ENCODE measurements at regions not wholly inside any gene's neighbourhood (a gene's known extent, or its start where the extent isn't known, plus 50 kb on each side); places are given as distances from the start of the nearest gene placed in this dataset.

- TF ChIP-seq CTCF (IDR thresholded peaks at IDR 0.05; ENCODE audit: insufficient read depth, low read length, poor library complexity, severe bottlenecking) (no peak), EZH2phosphoT487 (conservative IDR thresholded peaks at IDR 0.05; ENCODE audit: low read length) (no peak)
- Histone ChIP-seq H3K27me3 (ENCODE audit: low read length) (no peaks in the 10 kb centered on the region), H3F3A (ENCODE audit: insufficient read depth) (no peaks in the 10 kb centered on the region), H3K9me3 (ENCODE audit: insufficient read depth, low read length) (no peaks in the 10 kb centered on the region), H3K9me2 (replicated peaks; ENCODE audit: insufficient read depth, low read length) (no peaks in the 10 kb centered on the region), H3K4me3 (ENCODE audit: insufficient read depth, low read length, poor library complexity, severe bottlenecking) (no peak overlapping the region), H3K27ac (ENCODE audit: low read depth, low read length) (no peak overlapping the region), H3K36me3 (ENCODE audit: low read length) (no peaks in the 10 kb centered on the region), H3K79me2 (ENCODE audit: insufficient read depth, low read length) (no peaks in the 10 kb centered on the region), H3K9ac (ENCODE audit: low read length) (no peak overlapping the region), H3K4me2 (ENCODE audit: low read depth, low read length, poor library complexity, severe bottlenecking) (no peak overlapping the region), H2AFZ (ENCODE audit: low read depth, low read length, severe bottlenecking) (no peak overlapping the region), H4K20me1 (ENCODE audit: low read depth, low read length) (no peaks in the 10 kb centered on the region)
Observed at GRCh38 chr5:71923755-71924154, 183.5 kb upstream of the MAP1B start.

DNA sequence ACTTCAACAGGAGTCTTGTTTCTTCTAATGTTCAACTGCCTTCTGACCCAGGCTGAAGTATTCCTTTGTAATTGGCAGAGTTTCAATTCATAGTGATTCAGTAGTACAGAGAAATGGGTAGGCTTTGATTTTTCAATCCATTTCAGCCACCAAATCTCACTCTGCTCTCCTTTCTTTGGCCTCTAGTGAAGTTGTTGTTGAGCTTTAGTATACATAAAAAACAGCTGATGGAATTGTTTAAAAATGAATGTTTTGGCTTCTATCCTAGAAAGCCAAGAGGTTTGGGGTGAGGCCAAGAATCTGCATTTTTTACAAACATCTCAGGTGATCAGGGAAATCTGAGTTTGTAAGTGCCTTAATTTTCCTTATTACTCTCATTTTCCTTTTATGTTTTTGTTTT is 182.9 kb upstream of the MAP1B start:
- no peak overlapping the region for H3K4me3 ChIP-seq (ENCODE audit: insufficient read depth, low read length, poor library complexity, severe bottlenecking)
- no peak overlapping the region for H3K9ac ChIP-seq (ENCODE audit: low read length)
- H3K9me2 ChIP-seq (replicated peaks; ENCODE audit: insufficient read depth, low read length): no peaks in the 10 kb centered on the region
- no peaks in the 10 kb centered on the region for H4K20me1 ChIP-seq (ENCODE audit: low read depth, low read length)
- no peak overlapping the region for H2AFZ ChIP-seq (ENCODE audit: low read depth, low read length, severe bottlenecking)
- no peak overlapping the region for H3K27ac ChIP-seq (ENCODE audit: low read depth, low read length)
- TF ChIP-seq EZH2phosphoT487 (conservative IDR thresholded peaks at IDR 0.05; ENCODE audit: low read length) (no peak), CTCF (IDR thresholded peaks at IDR 0.05; ENCODE audit: insufficient read depth, low read length, poor library complexity, severe bottlenecking) (no peak)
- no peaks in the 10 kb centered on the region for H3K79me2 ChIP-seq (ENCODE audit: insufficient read depth, low read length)
- H3K9me3 ChIP-seq (ENCODE audit: insufficient read depth, low read length): no peaks in the 10 kb centered on the region
- H3K36me3 ChIP-seq (ENCODE audit: low read length): no peaks in the 10 kb centered on the region
- H3F3A ChIP-seq (ENCODE audit: insufficient read depth): no peaks in the 10 kb centered on the region
- H3K4me2 ChIP-seq (ENCODE audit: low read depth, low read length, poor library complexity, severe bottlenecking): no peak overlapping the region
- H3K27me3 ChIP-seq (ENCODE audit: low read length): no peaks in the 10 kb centered on the region

DNA sequence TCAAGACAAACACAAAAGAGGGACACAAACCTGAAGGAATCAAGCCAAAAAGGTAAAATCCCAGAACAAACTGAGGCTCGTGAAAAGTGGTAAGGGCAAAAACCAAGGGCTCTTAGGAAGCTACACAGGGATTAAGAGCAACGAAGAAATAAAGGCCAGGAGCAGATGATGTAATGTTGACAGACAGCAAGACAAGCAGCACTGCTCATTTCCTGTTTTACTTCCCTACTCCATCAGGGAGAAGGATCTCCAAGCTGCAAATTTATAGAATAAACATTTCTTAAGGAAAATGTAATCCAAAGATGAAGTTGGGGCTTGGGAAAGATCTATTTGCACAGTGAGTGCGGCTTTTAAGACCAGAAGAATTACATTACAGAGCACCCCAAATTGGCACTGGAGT is 182.3 kb upstream of the MAP1B start:
- Histone ChIP-seq H3K27ac (ENCODE audit: low read depth, low read length) (no peak overlapping the region), H3K4me2 (ENCODE audit: low read depth, low read length, poor library complexity, severe bottlenecking) (no peak overlapping the region), H4K20me1 (ENCODE audit: low read depth, low read length) (no peaks in the 10 kb centered on the region), H3K9me3 (ENCODE audit: insufficient read depth, low read length) (no peaks in the 10 kb centered on the region), H3K79me2 (ENCODE audit: insufficient read depth, low read length) (no peaks in the 10 kb centered on the region), H3K4me3 (ENCODE audit: insufficient read depth, low read length, poor library complexity, severe bottlenecking) (no peak overlapping the region), H3F3A (ENCODE audit: insufficient read depth) (no peaks in the 10 kb centered on the region), H3K9ac (ENCODE audit: low read length) (no peak overlapping the region), H3K9me2 (replicated peaks; ENCODE audit: insufficient read depth, low read length) (no peaks in the 10 kb centered on the region), H3K27me3 (ENCODE audit: low read length) (no peaks in the 10 kb centered on the region), H3K36me3 (ENCODE audit: low read length) (no peaks in the 10 kb centered on the region), H2AFZ (ENCODE audit: low read depth, low read length, severe bottlenecking) (no peak overlapping the region)
- TF ChIP-seq CTCF (IDR thresholded peaks at IDR 0.05; ENCODE audit: insufficient read depth, low read length, poor library complexity, severe bottlenecking) (no peak), EZH2phosphoT487 (conservative IDR thresholded peaks at IDR 0.05; ENCODE audit: low read length) (no peak)

Data from SU-DHL-6 (cell line).